ENCODE measurements at regions not wholly inside any gene's neighbourhood (a gene's known extent, or its start where the extent isn't known, plus 50 kb on each side); places are given as distances from the start of the nearest gene placed in this dataset.

- Histone ChIP-seq H3K36me3 (no peaks in the 10 kb centered on the region), H3K79me2 (ENCODE audit: low read depth) (no peaks in the 10 kb centered on the region), H3K9ac (no peak overlapping the region), H3F3A (ENCODE audit: low read depth) (peaks cover under 1% of the 10 kb centered on the region), H3K4me1 (no peaks in the 10 kb centered on the region), H4K20me1 (ENCODE audit: low read depth) (no peaks in the 10 kb centered on the region), H3K9me3 (ENCODE audit: low read depth) (no peaks in the 10 kb centered on the region), H3K27me3 (no peaks in the 10 kb centered on the region), H3K4me3 (no peak overlapping the region), H3K4me2 (no peak overlapping the region), H3K27ac (no peak overlapping the region), H2AFZ (replicated peaks) (peak overlapping the region; percentile 48)
- no peak overlapping the region for H3K4me3 Mint-ChIP-seq
- H3K4me1 Mint-ChIP-seq: no peaks in the 10 kb centered on the region
- no peak for DNase-seq (ENCODE audit: low spot score)
- no peak overlapping the region for H3K27ac Mint-ChIP-seq
- peaks cover under 1% of the 10 kb centered on the region for H3K27me3 Mint-ChIP-seq (ENCODE audit: insufficient read depth, low read depth)
- no peaks in the 10 kb centered on the region for H3K36me3 Mint-ChIP-seq
- TF ChIP-seq CTCF (IDR thresholded peaks at IDR 0.05) (no peak), EZH2 (IDR thresholded peaks at IDR 0.05) (no peak), EZH2phosphoT487 (IDR thresholded peaks at IDR 0.05) (no peak)
- H3K9me3 Mint-ChIP-seq: peaks cover 6% of the 10 kb centered on the region
Measured at GRCh38 chr2:200168641-200169555, 137.6 kb upstream of the SPATS2L start.

DNA sequence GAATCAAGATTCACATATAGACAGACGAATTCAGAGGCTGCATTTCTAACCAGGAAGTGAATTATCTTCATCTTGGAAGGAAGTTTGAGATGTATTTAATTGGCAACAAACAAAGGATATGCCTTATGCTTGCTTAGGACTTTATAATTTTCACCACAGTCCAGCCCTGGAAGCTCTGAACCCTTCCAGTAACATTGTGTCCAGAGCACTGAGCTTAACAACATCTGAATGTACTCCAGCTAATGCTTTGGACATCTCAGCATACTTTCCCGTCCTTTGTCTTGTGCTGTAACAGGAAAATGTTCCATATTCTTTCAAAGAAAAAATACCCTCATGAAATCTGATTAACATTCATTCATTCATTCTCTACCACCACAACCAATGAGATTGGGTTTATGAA, 136.3 kb upstream of the SPATS2L start:
- H3K4me2 ChIP-seq: no peak overlapping the region
- no peak overlapping the region for H3K27ac ChIP-seq
- H3F3A ChIP-seq (ENCODE audit: low read depth): no peaks in the 10 kb centered on the region
- no peaks in the 10 kb centered on the region for H3K36me3 Mint-ChIP-seq
- H2AFZ ChIP-seq (replicated peaks): no peak overlapping the region
- H3K9me3 Mint-ChIP-seq: peaks cover 6% of the 10 kb centered on the region
- H3K4me1 ChIP-seq: no peaks in the 10 kb centered on the region
- peaks cover 3% of the 10 kb centered on the region for H3K4me1 Mint-ChIP-seq
- no peaks in the 10 kb centered on the region for H4K20me1 ChIP-seq (ENCODE audit: low read depth)
- no peak overlapping the region for H3K9ac ChIP-seq
- TF ChIP-seq CTCF (IDR thresholded peaks at IDR 0.05) (no peak), EZH2 (IDR thresholded peaks at IDR 0.05) (no peak), EZH2phosphoT487 (IDR thresholded peaks at IDR 0.05) (no peak)
- H3K9me3 ChIP-seq (ENCODE audit: low read depth): no peaks in the 10 kb centered on the region
- no peaks in the 10 kb centered on the region for H3K27me3 ChIP-seq
- no peaks in the 10 kb centered on the region for H3K36me3 ChIP-seq
- no peak overlapping the region for H3K4me3 ChIP-seq
- DNase-seq (ENCODE audit: low spot score): no peak
- no peaks in the 10 kb centered on the region for H3K79me2 ChIP-seq (ENCODE audit: low read depth)
- peaks cover 5% of the 10 kb centered on the region for H3K27me3 Mint-ChIP-seq (ENCODE audit: insufficient read depth, low read depth)
- H3K4me3 Mint-ChIP-seq: no peak overlapping the region
- H3K27ac Mint-ChIP-seq: no peak overlapping the region

GRCh38 chr2:200171731-200172482, 134.6 kb upstream of the SPATS2L start:
- Histone ChIP-seq H3K27me3 (no peaks in the 10 kb centered on the region), H3K27ac (no peak overlapping the region), H3K4me3 (no peak overlapping the region), H3K4me1 (no peaks in the 10 kb centered on the region), H4K20me1 (ENCODE audit: low read depth) (no peaks in the 10 kb centered on the region), H3F3A (ENCODE audit: low read depth) (no peaks in the 10 kb centered on the region), H3K9ac (no peak overlapping the region), H2AFZ (replicated peaks) (no peak overlapping the region), H3K79me2 (ENCODE audit: low read depth) (no peaks in the 10 kb centered on the region), H3K9me3 (ENCODE audit: low read depth) (no peaks in the 10 kb centered on the region), H3K36me3 (no peaks in the 10 kb centered on the region), H3K4me2 (no peak overlapping the region)
- Mint-ChIP-seq H3K4me3 (no peak overlapping the region), H3K36me3 (peaks cover 2% of the 10 kb centered on the region), H3K4me1 (peaks cover 3% of the 10 kb centered on the region), H3K27ac (no peak overlapping the region), H3K9me3 (peaks cover 4% of the 10 kb centered on the region), H3K27me3 (ENCODE audit: insufficient read depth, low read depth) (peaks cover 5% of the 10 kb centered on the region)
- TF ChIP-seq EZH2 (IDR thresholded peaks at IDR 0.05) (no peak), CTCF (IDR thresholded peaks at IDR 0.05) (no peak), EZH2phosphoT487 (IDR thresholded peaks at IDR 0.05) (no peak)
- no peak for DNase-seq (ENCODE audit: low spot score)
